ENCODE measurements at regions not wholly inside any gene's neighbourhood (a gene's known extent, or its start where the extent isn't known, plus 50 kb on each side); places are given as distances from the start of the nearest gene placed in this dataset.

- H3K4me3 ChIP-seq (ENCODE audit: low read depth, low read length), result no peak overlapping the region
- TF ChIP-seq CTCF (IDR thresholded peaks at IDR 0.05; ENCODE audit: borderline replicate concordance, insufficient read depth, low read depth, low read length), result no peak
Observed at GRCh38 chr12:61311413-61311812, 948.8 kb upstream of the USP15 start.

- no peak for TF ChIP-seq CTCF (IDR thresholded peaks at IDR 0.05; ENCODE audit: borderline replicate concordance, insufficient read depth, low read depth, low read length)
- no peak overlapping the region for H3K4me3 ChIP-seq (ENCODE audit: low read depth, low read length)
Observed at GRCh38 chr12:61348871-61349270, 911.3 kb upstream of the USP15 start.

GRCh38 chr12:61355105-61355504 is 905.1 kb upstream of the USP15 start:
- no peak overlapping the region for H3K4me3 ChIP-seq (ENCODE audit: low read depth, low read length)
- no peak for TF ChIP-seq CTCF (IDR thresholded peaks at IDR 0.05; ENCODE audit: borderline replicate concordance, insufficient read depth, low read depth, low read length)

- TF ChIP-seq CTCF (IDR thresholded peaks at IDR 0.05; ENCODE audit: borderline replicate concordance, insufficient read depth, low read depth, low read length), result no peak
- no peak overlapping the region for H3K4me3 ChIP-seq (ENCODE audit: low read depth, low read length)
Observed at GRCh38 chr12:61356485-61356884, 903.7 kb upstream of the USP15 start.

GRCh38 chr12:61357496-61357895 is 902.7 kb upstream of the USP15 start:
- no peak overlapping the region for H3K4me3 ChIP-seq (ENCODE audit: low read depth, low read length)
- no peak for TF ChIP-seq CTCF (IDR thresholded peaks at IDR 0.05; ENCODE audit: borderline replicate concordance, insufficient read depth, low read depth, low read length)

- no peak overlapping the region for H3K4me3 ChIP-seq (ENCODE audit: low read depth, low read length)
- TF ChIP-seq CTCF (IDR thresholded peaks at IDR 0.05; ENCODE audit: borderline replicate concordance, insufficient read depth, low read depth, low read length), result no peak
Observed at GRCh38 chr12:61362037-61362436, 898.2 kb upstream of the USP15 start.

- TF ChIP-seq CTCF (IDR thresholded peaks at IDR 0.05; ENCODE audit: borderline replicate concordance, insufficient read depth, low read depth, low read length), result no peak
- H3K4me3 ChIP-seq (ENCODE audit: low read depth, low read length), result no peak overlapping the region
Observed at GRCh38 chr12:61365001-61365400, 895.2 kb upstream of the USP15 start.

Data from GM12875 (cell line).